HG03460 (cell line): ENCODE measurements at regions not wholly inside any gene's neighbourhood (a gene's known extent, or its start where the extent isn't known, plus 50 kb on each side); places are given as distances from the start of the nearest gene placed in this dataset.

Experiments used
- ATAC-seq: cut with Tn5 transposase; IDR thresholded peaks from one replicate; pipeline ENCODE4 v1.9.1; 2021; ENCODE audit not compliant: unreplicated experiment

- ATAC-seq = no peak
Observed at GRCh38 chr10:121290674-121291073, 307.6 kb downstream of the FGFR2 start.

GRCh38 chr10:121291376-121291775, 306.9 kb downstream of the FGFR2 start:
- ATAC-seq = no peak

- no peak for ATAC-seq
Observed at GRCh38 chr10:121291823-121292222, 306.4 kb downstream of the FGFR2 start.

GRCh38 chr10:121292321-121292720, 305.9 kb downstream of the FGFR2 start:
- no peak for ATAC-seq

- ATAC-seq = no peak
Observed at GRCh38 chr10:121293110-121293509, 305.1 kb downstream of the FGFR2 start.

- ATAC-seq = no peak
Observed at GRCh38 chr10:121294630-121295029, 303.6 kb downstream of the FGFR2 start.

GRCh38 chr10:121296378-121296777, 301.9 kb downstream of the FGFR2 start:
- ATAC-seq = no peak

GRCh38 chr10:121296881-121297585, 301.2 kb downstream of the FGFR2 start:
- no peak for ATAC-seq

- ATAC-seq = no peak
Observed at GRCh38 chr10:121300723-121301122, 297.5 kb downstream of the FGFR2 start.

- no peak for ATAC-seq
Observed at GRCh38 chr10:121302541-121303180, 295.6 kb downstream of the FGFR2 start.

GRCh38 chr10:121303287-121303890, 294.9 kb downstream of the FGFR2 start:
- ATAC-seq = no peak

- no peak for ATAC-seq
Observed at GRCh38 chr10:121305066-121305465, 293.2 kb downstream of the FGFR2 start.

GRCh38 chr10:121306159-121306673, 292.0 kb downstream of the FGFR2 start:
- ATAC-seq = no peak

GRCh38 chr10:121307411-121307980, 290.7 kb downstream of the FGFR2 start:
- ATAC-seq = no peak

- ATAC-seq = no peak
Observed at GRCh38 chr10:121308020-121308419, 290.2 kb downstream of the FGFR2 start.

GRCh38 chr10:121309164-121309563, 289.1 kb downstream of the FGFR2 start:
- no peak for ATAC-seq

- ATAC-seq = no peak
Observed at GRCh38 chr10:121310151-121310711, 288.0 kb downstream of the FGFR2 start.

GRCh38 chr10:121311812-121312443, 286.3 kb downstream of the FGFR2 start:
- ATAC-seq = no peak

- no peak for ATAC-seq
Observed at GRCh38 chr10:121312587-121312986, 285.7 kb downstream of the FGFR2 start.

- ATAC-seq = no peak
Observed at GRCh38 chr10:121313119-121313875, 284.9 kb downstream of the FGFR2 start.
